Bronchial epithelial cell (primary cell): ENCODE measurements at regions not wholly inside any gene's neighbourhood (a gene's known extent, or its start where the extent isn't known, plus 50 kb on each side); places are given as distances from the start of the nearest gene placed in this dataset.

Experiments used
- DNase-seq: peaks from one replicate; pipeline ENCODE4 v3.0.0-alpha.2; 2010; ENCODE audit warnings: low read depth
- FAIRE-seq: peaks from 2 replicates; lab custom pipeline; 2011; peaks lifted over from hg19 to GRCh38; lab: Jason Lieb, UNC
- H3K27me3 ChIP-seq: 2 replicates; pipeline ENCODE4 v1.5.1; 2011; ENCODE audit warnings: low read length; ENCODE audit not compliant: control insufficient read depth, insufficient read depth
- H3K36me3 ChIP-seq: 2 replicates; pipeline ENCODE4 v1.5.1; 2011; ENCODE audit warnings: low read length; ENCODE audit not compliant: control insufficient read depth, insufficient read depth
- H3K4me3 ChIP-seq: 2 replicates; pipeline ENCODE4 v1.5.1; 2011; ENCODE audit warnings: mild to moderate bottlenecking, low read depth, low read length, control low read depth
- TF ChIP-seq, protein P1 (sequence below): IDR thresholded peaks from 2 replicates; pipeline ENCODE4 v1.5.1; 2011; ENCODE audit warnings: mild to moderate bottlenecking, moderate library complexity, low read length, control low read depth, inconsistent platforms; ENCODE audit not compliant: insufficient read depth, severe bottlenecking

DNA sequence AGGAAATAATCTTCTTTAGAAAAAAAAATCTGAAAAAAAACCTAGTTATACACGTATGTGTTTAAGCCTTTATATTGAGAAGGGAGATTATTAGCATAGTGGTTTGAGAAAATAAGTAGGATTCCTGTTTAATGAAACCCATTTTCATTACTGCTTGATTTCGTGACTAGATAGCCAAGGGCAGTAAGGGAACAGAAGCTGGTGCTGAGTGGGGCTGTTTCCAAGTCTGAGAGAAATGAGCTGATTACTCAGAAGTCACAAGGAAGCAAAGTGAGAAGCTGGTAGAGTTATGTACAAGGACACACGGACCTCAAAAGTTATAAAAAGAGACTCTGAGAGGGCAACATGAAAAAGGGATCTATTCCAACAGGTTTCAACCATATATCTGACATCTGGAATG is 256.5 kb downstream of the TTLL7 start:
- no peak for FAIRE-seq

DNA sequence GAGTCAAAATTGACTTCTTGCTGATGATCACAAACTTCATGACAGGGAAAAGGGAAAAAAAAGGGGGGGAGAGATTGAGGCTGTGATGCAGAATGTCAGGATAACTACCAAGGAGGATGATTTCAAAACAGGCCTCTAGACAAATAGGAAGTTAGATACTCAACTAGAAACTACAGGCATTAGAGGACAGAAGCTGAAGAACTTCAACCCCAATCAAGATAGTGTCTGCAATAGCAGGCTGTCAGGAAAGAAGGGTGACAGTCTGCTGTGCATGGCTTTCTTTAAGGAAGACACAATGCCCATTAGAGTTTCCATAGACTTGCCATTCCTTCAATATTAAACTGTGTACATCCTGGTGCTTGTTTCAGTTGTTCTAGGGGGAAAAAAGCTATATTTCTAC is 257.2 kb downstream of the TTLL7 start:
- TF ChIP-seq, protein P1, sequence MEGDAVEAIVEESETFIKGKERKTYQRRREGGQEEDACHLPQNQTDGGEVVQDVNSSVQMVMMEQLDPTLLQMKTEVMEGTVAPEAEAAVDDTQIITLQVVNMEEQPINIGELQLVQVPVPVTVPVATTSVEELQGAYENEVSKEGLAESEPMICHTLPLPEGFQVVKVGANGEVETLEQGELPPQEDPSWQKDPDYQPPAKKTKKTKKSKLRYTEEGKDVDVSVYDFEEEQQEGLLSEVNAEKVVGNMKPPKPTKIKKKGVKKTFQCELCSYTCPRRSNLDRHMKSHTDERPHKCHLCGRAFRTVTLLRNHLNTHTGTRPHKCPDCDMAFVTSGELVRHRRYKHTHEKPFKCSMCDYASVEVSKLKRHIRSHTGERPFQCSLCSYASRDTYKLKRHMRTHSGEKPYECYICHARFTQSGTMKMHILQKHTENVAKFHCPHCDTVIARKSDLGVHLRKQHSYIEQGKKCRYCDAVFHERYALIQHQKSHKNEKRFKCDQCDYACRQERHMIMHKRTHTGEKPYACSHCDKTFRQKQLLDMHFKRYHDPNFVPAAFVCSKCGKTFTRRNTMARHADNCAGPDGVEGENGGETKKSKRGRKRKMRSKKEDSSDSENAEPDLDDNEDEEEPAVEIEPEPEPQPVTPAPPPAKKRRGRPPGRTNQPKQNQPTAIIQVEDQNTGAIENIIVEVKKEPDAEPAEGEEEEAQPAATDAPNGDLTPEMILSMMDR: no peak
- Histone ChIP-seq H3K4me3 (no peak overlapping the region), H3K36me3 (no peaks in the 10 kb centered on the region), H3K27me3 (no peaks in the 10 kb centered on the region)
- DNase-seq (no peak), FAIRE-seq (no peak)

More for the DNA sequence above, 256.5 kb downstream of the TTLL7 start:
- no peaks in the 10 kb centered on the region for H3K36me3 ChIP-seq
- no peak for DNase-seq
- H3K27me3 ChIP-seq: no peaks in the 10 kb centered on the region
- TF ChIP-seq, protein P1: no peak
- H3K4me3 ChIP-seq: no peak overlapping the region

DNA sequence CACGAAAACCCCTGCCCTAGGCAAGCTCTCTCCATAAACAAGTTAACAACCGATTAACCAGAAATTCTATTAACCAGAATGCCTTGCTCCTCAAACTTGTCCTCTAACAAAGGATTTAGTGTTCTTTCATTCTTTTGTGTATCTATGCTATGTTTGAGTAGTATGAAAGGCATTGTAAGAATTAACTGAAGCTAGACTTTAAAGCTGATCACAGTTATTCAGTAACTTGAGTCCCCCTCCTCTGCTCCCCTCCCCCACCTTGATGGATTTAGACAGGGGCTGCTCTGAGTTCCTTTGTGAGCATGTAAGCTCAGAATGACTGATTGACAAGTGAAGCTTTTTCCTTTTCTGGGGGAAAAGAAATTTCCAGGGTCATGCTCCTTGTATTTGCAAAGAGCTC is 257.6 kb downstream of the TTLL7 start:
- no peak for FAIRE-seq
- TF ChIP-seq, protein P1: no peak
- DNase-seq: no peak
- H3K36me3 ChIP-seq: no peaks in the 10 kb centered on the region
- H3K4me3 ChIP-seq: no peak overlapping the region
- no peaks in the 10 kb centered on the region for H3K27me3 ChIP-seq

DNA sequence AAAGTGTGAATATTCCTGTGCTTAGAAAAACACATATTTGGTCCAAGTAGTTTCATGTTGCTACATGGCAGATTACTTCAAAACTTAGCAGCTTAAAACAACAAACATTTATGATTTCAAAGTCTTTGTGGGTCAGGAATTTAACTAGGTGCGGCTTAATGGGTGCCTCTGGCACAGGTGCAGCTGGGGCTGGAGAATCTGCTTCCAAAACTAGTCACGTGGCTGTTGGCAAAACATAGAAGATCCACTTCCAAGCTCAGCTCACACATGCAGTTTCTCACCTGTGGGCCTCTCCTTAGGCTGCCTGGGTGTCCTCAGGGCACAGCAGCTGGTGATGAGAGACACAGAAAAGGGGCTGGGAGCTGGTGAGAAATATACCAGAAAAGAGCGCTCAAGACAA is 263.4 kb downstream of the TTLL7 start:
- peak; percentile 36 for FAIRE-seq
- DNase-seq: no peak

DNA sequence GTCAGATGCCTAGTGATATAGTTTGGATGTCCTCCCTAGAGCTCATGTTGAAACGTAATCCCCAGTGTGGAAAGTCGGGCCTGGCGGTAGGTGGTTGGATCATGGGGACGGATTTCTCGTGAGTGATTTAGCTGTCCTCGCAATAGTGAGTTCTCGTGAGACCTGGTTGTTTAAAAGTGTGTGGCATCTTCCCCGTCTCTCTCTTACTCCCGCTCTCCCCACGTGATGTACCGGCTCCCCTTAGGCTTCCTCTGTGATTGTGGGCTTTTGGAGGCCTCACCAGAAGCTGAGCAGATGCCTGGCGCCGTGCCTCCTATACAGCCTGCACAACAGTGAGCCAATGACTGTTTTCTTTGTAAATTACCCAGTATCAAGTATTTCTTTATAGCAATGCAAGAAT is 264.5 kb downstream of the TTLL7 start:
- FAIRE-seq: no peak
- no peaks in the 10 kb centered on the region for H3K27me3 ChIP-seq
- H3K4me3 ChIP-seq: no peak overlapping the region
- no peaks in the 10 kb centered on the region for H3K36me3 ChIP-seq
- no peak for DNase-seq
- TF ChIP-seq, protein P1: no peak

More for the DNA sequence above, 263.4 kb downstream of the TTLL7 start:
- Histone ChIP-seq H3K36me3 (no peaks in the 10 kb centered on the region), H3K4me3 (no peak overlapping the region), H3K27me3 (no peaks in the 10 kb centered on the region)
- TF ChIP-seq, protein P1: no peak

DNA sequence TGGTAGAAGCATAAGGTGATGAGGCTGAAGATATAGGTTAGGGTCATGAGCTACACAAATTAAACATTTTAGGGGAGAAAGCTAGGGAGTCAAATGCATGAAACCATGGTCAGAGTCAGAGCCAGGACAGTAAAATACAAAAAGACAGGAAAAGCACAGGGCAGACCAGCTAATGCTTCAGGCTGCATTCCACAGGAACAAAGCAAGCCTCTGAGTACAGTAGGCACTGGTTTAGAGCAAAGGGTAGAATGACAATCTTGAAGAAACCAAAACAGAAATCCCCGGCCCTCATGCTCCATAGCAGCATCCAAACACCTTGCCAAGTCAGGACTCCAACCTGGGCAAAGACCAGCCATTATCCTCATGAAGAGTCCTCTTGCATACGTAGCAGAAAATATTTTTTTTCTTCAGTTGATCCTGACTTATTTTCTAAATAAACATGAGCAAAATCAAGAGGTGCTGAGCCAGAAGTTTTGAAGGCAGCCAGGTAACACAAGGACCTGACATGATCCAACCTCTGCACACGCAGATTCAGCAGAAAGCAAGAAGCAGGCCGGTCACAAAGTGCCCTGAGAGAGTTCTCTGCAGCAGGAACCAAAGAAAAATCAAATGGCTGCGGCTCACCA is 273.1 kb downstream of the TTLL7 start:
- H3K36me3 ChIP-seq: no peaks in the 10 kb centered on the region
- TF ChIP-seq, protein P1: no peak
- H3K4me3 ChIP-seq: no peak overlapping the region
- DNase-seq (no peak), FAIRE-seq (no peak)
- no peaks in the 10 kb centered on the region for H3K27me3 ChIP-seq
